Neural progenitor cell (in vitro differentiated cells): ENCODE measurements at regions not wholly inside any gene's neighbourhood (a gene's known extent, or its start where the extent isn't known, plus 50 kb on each side); places are given as distances from the start of the nearest gene placed in this dataset.

Experiments used
- CTCF ChIP-seq: fragments of 200-600 bp; sonication (generic); IDR thresholded peaks from 2 replicates; pipeline ENCODE4 v1.5.1; 2017; ENCODE audit warnings: antibody characterized with exemption, mild to moderate bottlenecking
- EZH2 ChIP-seq: fragments of 200-600 bp; sonication (generic); IDR thresholded peaks from 2 replicates; pipeline ENCODE4 v1.6.1; 2017; ENCODE audit warnings: antibody characterized with exemption, mild to moderate bottlenecking, moderate library complexity

GRCh38 chr10:105714728-105715127 is 1073.6 kb downstream of the SORCS3 start:
- TF ChIP-seq EZH2 (no peak), CTCF (no peak)
